ENCODE measurements at regions not wholly inside any gene's neighbourhood (a gene's known extent, or its start where the extent isn't known, plus 50 kb on each side); places are given as distances from the start of the nearest gene placed in this dataset.

DNA sequence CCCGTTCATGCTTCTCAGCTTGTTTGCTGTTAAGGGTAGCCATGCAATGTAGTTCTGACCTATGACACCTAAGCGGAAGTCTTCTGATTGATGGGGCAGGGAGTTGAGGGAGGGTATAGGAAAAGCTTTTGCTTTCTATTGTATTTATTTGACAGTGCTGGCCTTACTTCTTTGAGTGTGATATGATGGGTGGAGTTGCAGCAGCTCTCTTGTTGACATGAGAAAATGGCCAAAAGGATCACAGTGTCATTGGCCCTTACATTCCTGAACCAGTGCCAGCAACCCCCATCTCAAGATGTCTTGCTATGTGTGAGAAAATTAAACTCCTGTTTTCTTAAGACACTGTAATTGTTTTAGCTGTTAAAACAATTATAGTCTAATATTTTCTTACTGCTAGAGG lies 117.5 kb downstream of the SAMD5 start:
- TF ChIP-seq YY1 (IDR thresholded peaks at IDR 0.05; ENCODE audit: insufficient read depth, insufficient read length) (no peak), ZNF274 (IDR thresholded peaks at IDR 0.05; ENCODE audit: low read depth, low read length) (no peak)

Measured in NT2/D1 (cell line).